Ishikawa (cell line): ENCODE measurements at regions not wholly inside any gene's neighbourhood (a gene's known extent, or its start where the extent isn't known, plus 50 kb on each side); places are given as distances from the start of the nearest gene placed in this dataset.

Source experiments
- EP300 ChIP-seq: IDR thresholded peaks from 2 replicates; pipeline ENCODE4 v1.6.1; 2012; ENCODE audit warnings: borderline replicate concordance
- MAX ChIP-seq: IDR thresholded peaks from 2 replicates; pipeline ENCODE4 v1.6.1; 2012
- USF1 ChIP-seq: IDR thresholded peaks from 2 replicates; pipeline ENCODE4 v1.6.1; 2012

GRCh38 chr16:50475170-50475569, 73.0 kb upstream of the NKD1 start:
- TF ChIP-seq USF1 (no peak), MAX (no peak), EP300 (no peak)
